DND-41 (cell line): ENCODE measurements at regions not wholly inside any gene's neighbourhood (a gene's known extent, or its start where the extent isn't known, plus 50 kb on each side); places are given as distances from the start of the nearest gene placed in this dataset.

ENCODE experiments used
- ATAC-seq: fragments of 200-7000 bp; cut with Tn5 transposase; 3 replicates; pipeline ENCODE4 v1.9.1; 2021; ENCODE audit warnings: low read depth; ENCODE audit not compliant: insufficient read depth
- DNase-seq: peaks from one replicate; pipeline ENCODE4 v3.0.0-alpha.2; 2020
- H2AFZ ChIP-seq: 2 replicates; pipeline ENCODE4 v1.6.0; 2012; ENCODE audit warnings: low read depth, low read length
- H3K27ac ChIP-seq: 2 replicates; pipeline ENCODE4 v1.5.1; 2012; ENCODE audit warnings: low read length, inconsistent platforms
- H3K27me3 ChIP-seq: fragments of 200-600 bp; sonication (generic); 2 replicates; pipeline ENCODE4 v1.6.0; 2012; ENCODE audit warnings: low read length, mild to moderate bottlenecking, inconsistent platforms; ENCODE audit not compliant: insufficient read depth, poor library complexity
- H3K36me3 ChIP-seq: 2 replicates; pipeline ENCODE4 v1.5.1; 2012; ENCODE audit warnings: low read length, inconsistent platforms; ENCODE audit not compliant: insufficient read depth
- H3K4me1 ChIP-seq: 2 replicates; pipeline ENCODE4 v1.5.1; 2012; ENCODE audit warnings: mild to moderate bottlenecking, low read length; ENCODE audit not compliant: insufficient read depth
- H3K4me2 ChIP-seq: 2 replicates; pipeline ENCODE4 v1.6.0; 2012; ENCODE audit warnings: mild to moderate bottlenecking, moderate library complexity, low read length, inconsistent platforms; ENCODE audit not compliant: insufficient read depth
- H3K4me3 ChIP-seq, 2 experiments: fragments of 200-600 bp in 1 of 2; shearing (Covaris generic) in 1 of 2; 2 replicates each; pipeline ENCODE4 v1.5.1; 2012 to 2016; ENCODE audit warnings: inconsistent platforms in 2 of 2, low read length in 2 of 2, mild to moderate bottlenecking in 2 of 2, low read depth in 1 of 2, moderate library complexity in 1 of 2
- H3K79me2 ChIP-seq: 2 replicates; pipeline ENCODE4 v1.6.0; 2012; ENCODE audit warnings: low read length, inconsistent platforms; ENCODE audit not compliant: insufficient read depth
- H3K9ac ChIP-seq: 2 replicates; pipeline ENCODE4 v1.6.0; 2012; ENCODE audit warnings: low read depth, mild to moderate bottlenecking, inconsistent platforms, low read length, moderate library complexity
- H3K9me3 ChIP-seq: 2 replicates; pipeline ENCODE4 v1.5.1; 2012; ENCODE audit warnings: low read length, moderate library complexity, mild to moderate bottlenecking, inconsistent platforms; ENCODE audit not compliant: insufficient read depth, severe bottlenecking
- H4K20me1 ChIP-seq: 2 replicates; pipeline ENCODE4 v1.6.0; 2012; ENCODE audit warnings: low read length; ENCODE audit not compliant: insufficient read depth
- EZH2 ChIP-seq: IDR thresholded peaks from 3 replicates; pipeline ENCODE4 v1.6.1; 2012; ENCODE audit warnings: borderline replicate concordance, low read depth, mild to moderate bottlenecking, moderate library complexity, low read length, inconsistent platforms; ENCODE audit not compliant: severe bottlenecking
- TF ChIP-seq, protein P1 (sequence below): IDR thresholded peaks from 2 replicates; pipeline ENCODE4 v1.5.1; 2012; ENCODE audit warnings: borderline replicate concordance, low read length, moderate library complexity, mild to moderate bottlenecking; ENCODE audit not compliant: poor library complexity, severe bottlenecking; ENCODE audit errors: extremely low read depth

DNA sequence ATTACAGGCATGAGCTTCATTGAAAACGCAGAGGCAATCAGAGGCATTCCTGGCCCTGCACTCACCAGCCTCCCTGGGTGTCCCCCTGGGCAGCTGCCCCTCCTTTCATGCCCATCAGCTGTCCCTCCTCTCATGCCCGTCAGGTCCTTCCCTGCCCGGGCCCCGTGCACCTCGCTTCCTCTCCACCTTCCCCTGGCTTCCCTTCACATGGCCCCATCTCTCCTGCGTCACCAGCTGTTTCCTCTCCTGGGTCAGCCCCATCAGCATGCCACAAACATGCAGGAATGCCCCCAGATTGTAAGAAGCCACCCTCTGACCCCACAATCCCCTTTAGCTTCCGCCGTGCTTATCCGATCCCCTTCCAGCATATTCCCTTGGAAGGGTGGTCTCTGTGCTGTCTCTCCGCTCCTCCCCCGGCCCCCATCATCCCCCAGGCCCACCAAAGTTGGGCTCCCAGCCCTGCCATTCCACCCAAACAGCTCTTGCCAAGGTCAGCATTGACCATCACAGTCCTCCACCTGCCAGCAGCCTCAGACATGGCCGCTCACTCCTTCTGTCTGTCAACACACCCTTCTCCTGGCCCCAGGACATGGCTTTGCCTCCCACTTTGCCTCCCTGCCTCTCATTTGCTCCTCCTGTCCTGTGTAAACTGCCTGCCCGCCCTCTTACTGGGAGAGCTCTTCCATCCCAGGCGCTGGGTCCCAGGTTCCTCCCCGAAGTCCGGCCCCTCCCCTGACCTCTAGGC, 98.6 kb upstream of the IER5L start:
- TF ChIP-seq, protein P1, sequence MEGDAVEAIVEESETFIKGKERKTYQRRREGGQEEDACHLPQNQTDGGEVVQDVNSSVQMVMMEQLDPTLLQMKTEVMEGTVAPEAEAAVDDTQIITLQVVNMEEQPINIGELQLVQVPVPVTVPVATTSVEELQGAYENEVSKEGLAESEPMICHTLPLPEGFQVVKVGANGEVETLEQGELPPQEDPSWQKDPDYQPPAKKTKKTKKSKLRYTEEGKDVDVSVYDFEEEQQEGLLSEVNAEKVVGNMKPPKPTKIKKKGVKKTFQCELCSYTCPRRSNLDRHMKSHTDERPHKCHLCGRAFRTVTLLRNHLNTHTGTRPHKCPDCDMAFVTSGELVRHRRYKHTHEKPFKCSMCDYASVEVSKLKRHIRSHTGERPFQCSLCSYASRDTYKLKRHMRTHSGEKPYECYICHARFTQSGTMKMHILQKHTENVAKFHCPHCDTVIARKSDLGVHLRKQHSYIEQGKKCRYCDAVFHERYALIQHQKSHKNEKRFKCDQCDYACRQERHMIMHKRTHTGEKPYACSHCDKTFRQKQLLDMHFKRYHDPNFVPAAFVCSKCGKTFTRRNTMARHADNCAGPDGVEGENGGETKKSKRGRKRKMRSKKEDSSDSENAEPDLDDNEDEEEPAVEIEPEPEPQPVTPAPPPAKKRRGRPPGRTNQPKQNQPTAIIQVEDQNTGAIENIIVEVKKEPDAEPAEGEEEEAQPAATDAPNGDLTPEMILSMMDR: no peak
- no peak for TF ChIP-seq EZH2
- Histone ChIP-seq H3K9ac (no peak overlapping the region), H3K9me3 (no peaks in the 10 kb centered on the region), H2AFZ (no peak overlapping the region), H3K4me3 (no peak overlapping the region), H4K20me1 (no peaks in the 10 kb centered on the region), H3K4me1 (no peaks in the 10 kb centered on the region), H3K79me2 (no peaks in the 10 kb centered on the region), H3K4me2 (no peak overlapping the region), H3K27ac (no peak overlapping the region), H3K36me3 (no peaks in the 10 kb centered on the region), H3K27me3 (no peaks in the 10 kb centered on the region)
- DNase-seq (no peak), ATAC-seq (no peak)

DNA sequence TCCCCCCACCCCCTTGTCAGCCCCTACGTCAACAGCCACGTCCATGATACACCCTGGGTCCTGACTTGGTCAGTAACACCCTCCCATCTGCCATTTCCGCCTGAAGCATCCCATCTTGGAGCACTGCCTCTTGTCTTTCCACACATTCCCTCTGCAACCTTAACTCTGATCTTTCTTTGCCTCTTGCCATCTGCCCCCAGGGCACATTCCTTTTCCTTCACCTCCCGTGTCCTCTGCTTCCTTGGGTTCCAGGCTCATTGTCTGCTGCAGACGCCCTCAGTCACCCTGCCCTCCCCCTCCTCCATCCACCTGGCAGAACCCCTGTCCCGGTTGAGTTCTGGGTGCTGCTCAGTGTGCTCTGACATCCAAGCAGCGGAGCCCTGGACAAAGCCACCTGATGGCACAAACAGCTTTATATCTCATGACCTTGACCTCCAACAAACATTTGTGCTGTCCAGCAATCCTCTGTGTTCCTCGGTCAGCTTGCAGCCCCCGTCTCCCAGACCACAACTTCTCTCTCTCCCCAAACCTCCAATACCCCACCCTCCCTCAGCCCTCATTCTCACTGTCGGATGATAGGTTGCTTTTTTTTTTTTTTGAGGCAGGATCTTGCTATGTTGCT, 97.7 kb upstream of the IER5L start:
- H3K36me3 ChIP-seq: no peaks in the 10 kb centered on the region
- no peak for ATAC-seq
- H2AFZ ChIP-seq: no peak overlapping the region
- H4K20me1 ChIP-seq: no peaks in the 10 kb centered on the region
- no peak overlapping the region for H3K27ac ChIP-seq
- no peaks in the 10 kb centered on the region for H3K27me3 ChIP-seq
- H3K4me1 ChIP-seq: no peaks in the 10 kb centered on the region; the same call in 1 of the 2 replicates
- DNase-seq: no peak
- H3K4me2 ChIP-seq: no peak overlapping the region
- no peak overlapping the region for H3K4me3 ChIP-seq
- H3K9me3 ChIP-seq: no peaks in the 10 kb centered on the region
- no peak for TF ChIP-seq EZH2
- TF ChIP-seq, protein P1: no peak
- no peaks in the 10 kb centered on the region for H3K79me2 ChIP-seq
- no peak overlapping the region for H3K9ac ChIP-seq

GRCh38 chr9:129273941-129274684, 96.1 kb upstream of the IER5L start:
- ATAC-seq (no peak), DNase-seq (no peak)
- Histone ChIP-seq H3K9ac (no peak overlapping the region), H3K9me3 (no peaks in the 10 kb centered on the region), H3K4me2 (no peak overlapping the region), H4K20me1 (no peaks in the 10 kb centered on the region), H2AFZ (no peak overlapping the region), H3K27me3 (no peaks in the 10 kb centered on the region), H3K27ac (no peak overlapping the region), H3K4me3 (no peak overlapping the region), H3K4me1 (no peaks in the 10 kb centered on the region; the same call in 1 of the 2 replicates), H3K36me3 (no peaks in the 10 kb centered on the region), H3K79me2 (no peaks in the 10 kb centered on the region)
- no peak for TF ChIP-seq EZH2
